ENCODE measurements at regions not wholly inside any gene's neighbourhood (a gene's known extent, or its start where the extent isn't known, plus 50 kb on each side); places are given as distances from the start of the nearest gene placed in this dataset.

DNA sequence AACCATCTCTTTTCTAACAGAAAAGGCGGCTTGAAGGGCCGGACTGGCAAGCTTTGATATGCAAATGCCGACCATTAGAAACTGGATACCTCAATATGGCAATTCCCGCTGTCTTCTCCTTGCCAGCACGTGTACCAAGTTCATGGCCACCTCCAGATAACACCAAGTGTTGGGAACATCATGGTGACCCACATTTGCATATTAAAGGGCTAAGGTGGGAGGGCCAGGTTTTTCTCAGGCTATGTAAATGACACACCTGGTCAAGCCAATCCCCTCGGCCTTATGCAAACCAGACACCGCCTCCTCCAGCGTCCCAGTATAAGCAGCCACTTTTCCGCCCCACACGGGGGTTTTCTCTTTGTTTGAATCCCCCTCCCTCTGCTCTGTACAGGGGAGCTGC, 110.7 kb downstream of the DACT2 start:
- Histone ChIP-seq H3K4me1 (ENCODE audit: control insufficient read depth in 1 of 2, extremely low read depth in 1 of 2, insufficient read depth in 2 of 2, low read length in 2 of 2) (no peaks in the 10 kb centered on the region), H3K27ac (ENCODE audit: low read length) (no peak overlapping the region), H3K4me3 (ENCODE audit: control insufficient read depth in 1 of 2, extremely low read depth in 1 of 2, low read length in 1 of 2) (no peak overlapping the region), H3K27me3 (replicated peaks in 1 of 2; ENCODE audit: control insufficient read depth in 2 of 2, extremely low read depth in 1 of 2, insufficient read depth in 2 of 2, low read length in 1 of 2) (peaks cover 0 to 26% of the 10 kb centered on the region in 2 experiments), H3K36me3 (ENCODE audit: control insufficient read depth in 2 of 2, extremely low read depth in 1 of 2, insufficient read depth in 1 of 2, low read length in 1 of 2) (no peaks in the 10 kb centered on the region), H3K9me3 (no peaks in the 10 kb centered on the region)
- H3K9me3 Mint-ChIP-seq = no peaks in the 10 kb centered on the region
- no peaks in the 10 kb centered on the region for H3K27me3 Mint-ChIP-seq
- no peak for DNase-seq
- H3K36me3 Mint-ChIP-seq = no peaks in the 10 kb centered on the region
- ChIA-PET POLR2A (interaction anchor here in 1 of 2 donors (0.6 kb wide), 1 partner anchor 11 kb away, joined by 5 read pairs; no protein-coding TSS in a partner anchor), CTCF (no interaction called here)
- no peaks in the 10 kb centered on the region for H3K4me1 Mint-ChIP-seq
- 64% methylated on average over 6 of the region's 10 CpGs for WGBS (ENCODE audit: insufficient coverage)
- ATAC-seq (replicated peaks in 1 of 4) = no peak
- H3K4me3 Mint-ChIP-seq = no peak overlapping the region
- no peak overlapping the region for H3K27ac Mint-ChIP-seq

DNA sequence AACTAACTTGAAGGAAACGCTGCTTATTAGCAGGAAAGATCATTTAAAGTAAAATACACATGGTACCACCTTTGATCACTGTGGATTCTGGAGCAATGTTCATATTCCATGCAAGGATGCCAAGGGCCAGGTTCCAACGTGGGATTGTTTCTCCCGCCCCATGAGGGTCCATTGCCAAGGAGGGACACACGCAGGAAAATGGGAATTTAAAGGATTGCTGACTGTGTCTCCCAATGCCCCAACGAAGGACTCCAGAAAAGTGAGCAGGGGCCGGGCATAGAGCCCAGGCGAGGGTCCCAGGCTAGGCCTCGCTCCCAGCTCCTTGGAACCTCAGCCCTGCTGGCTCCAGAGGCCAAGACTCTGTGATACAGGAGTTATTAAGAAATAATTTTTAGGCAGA, 111.2 kb downstream of the DACT2 start:
- no peaks in the 10 kb centered on the region for H3K9me3 Mint-ChIP-seq
- no peak overlapping the region for H3K4me3 ChIP-seq (ENCODE audit: control insufficient read depth in 1 of 2, extremely low read depth in 1 of 2, low read length in 1 of 2)
- H3K36me3 Mint-ChIP-seq = no peaks in the 10 kb centered on the region
- POLR2A ChIA-PET = interaction anchor here in 1 of 2 donors (0.6 kb wide), 1 partner anchor 11 kb away, joined by 5 read pairs; no protein-coding TSS in a partner anchor
- H3K27ac Mint-ChIP-seq = no peak overlapping the region
- no peaks in the 10 kb centered on the region for H3K9me3 ChIP-seq
- H3K4me1 ChIP-seq (ENCODE audit: control insufficient read depth in 1 of 2, extremely low read depth in 1 of 2, insufficient read depth in 2 of 2, low read length in 2 of 2) = no peaks in the 10 kb centered on the region
- 80% methylated on average over 7 of the region's 8 CpGs for WGBS (ENCODE audit: insufficient coverage)
- DNase-seq (no peak), ATAC-seq (replicated peaks in 1 of 4) (no peak)
- no peaks in the 10 kb centered on the region for H3K4me1 Mint-ChIP-seq
- peaks cover 0 to 26% of the 10 kb centered on the region in 2 experiments for H3K27me3 ChIP-seq (replicated peaks in 1 of 2; ENCODE audit: control insufficient read depth in 2 of 2, extremely low read depth in 1 of 2, insufficient read depth in 2 of 2, low read length in 1 of 2)
- H3K27ac ChIP-seq (ENCODE audit: low read length) = no peak overlapping the region
- no peak overlapping the region for H3K4me3 Mint-ChIP-seq
- CTCF ChIA-PET = no interaction called here
- no peaks in the 10 kb centered on the region for H3K36me3 ChIP-seq (ENCODE audit: control insufficient read depth in 2 of 2, extremely low read depth in 1 of 2, insufficient read depth in 1 of 2, low read length in 1 of 2)
- no peaks in the 10 kb centered on the region for H3K27me3 Mint-ChIP-seq

DNA sequence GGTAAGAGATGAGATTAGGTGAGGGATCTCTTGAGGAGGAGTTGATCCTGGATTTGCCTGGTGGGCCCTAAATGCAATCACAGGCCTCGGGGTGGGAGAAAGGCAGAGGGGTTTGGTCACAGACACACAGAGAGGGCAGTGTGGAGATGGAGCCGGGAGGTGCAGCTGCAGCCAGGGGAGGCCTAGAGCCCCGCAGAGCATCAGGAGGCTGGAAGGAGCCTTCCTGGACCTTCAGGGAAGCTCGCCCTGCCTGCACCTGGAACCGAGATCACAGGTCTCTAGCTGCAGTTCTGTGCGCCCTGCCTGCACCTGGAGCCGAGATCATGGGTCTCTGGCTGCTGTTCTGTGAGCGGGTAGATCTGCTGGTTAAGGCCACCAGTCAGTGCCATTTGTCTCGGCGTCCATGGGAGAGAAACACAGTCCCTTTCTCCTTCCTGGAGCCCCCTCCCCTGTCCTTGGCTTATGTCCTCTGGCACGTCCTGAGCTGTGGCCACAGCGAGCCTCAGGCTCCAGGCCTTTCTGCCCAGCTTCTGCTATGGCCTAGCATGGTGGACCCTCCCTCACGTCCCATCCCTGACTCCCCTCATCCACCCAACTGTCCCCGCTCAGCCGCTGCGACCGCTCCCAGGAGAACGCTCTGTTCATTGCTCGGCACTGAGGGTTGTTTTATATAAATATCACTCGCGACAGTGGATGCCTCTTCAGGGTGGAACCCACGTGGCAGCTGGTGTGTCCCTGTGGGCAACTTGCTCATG, 112.0 kb downstream of the DACT2 start:
- no peaks in the 10 kb centered on the region for H3K36me3 Mint-ChIP-seq
- Histone ChIP-seq H3K27ac (ENCODE audit: low read length) (no peak overlapping the region), H3K9me3 (no peaks in the 10 kb centered on the region), H3K4me3 (ENCODE audit: control insufficient read depth in 1 of 2, extremely low read depth in 1 of 2, low read length in 1 of 2) (no peak overlapping the region), H3K27me3 (replicated peaks in 1 of 2; ENCODE audit: control insufficient read depth in 2 of 2, extremely low read depth in 1 of 2, insufficient read depth in 2 of 2, low read length in 1 of 2) (peaks cover 0 to 22% of the 10 kb centered on the region in 2 experiments), H3K36me3 (ENCODE audit: control insufficient read depth in 2 of 2, extremely low read depth in 1 of 2, insufficient read depth in 1 of 2, low read length in 1 of 2) (no peaks in the 10 kb centered on the region), H3K4me1 (ENCODE audit: control insufficient read depth in 1 of 2, extremely low read depth in 1 of 2, insufficient read depth in 2 of 2, low read length in 2 of 2) (no peaks in the 10 kb centered on the region)
- no peak overlapping the region for H3K4me3 Mint-ChIP-seq
- no peaks in the 10 kb centered on the region for H3K4me1 Mint-ChIP-seq
- ChIA-PET CTCF (no interaction called here), POLR2A (no interaction called here)
- no peak for DNase-seq
- H3K27me3 Mint-ChIP-seq = no peaks in the 10 kb centered on the region
- ATAC-seq (replicated peaks in 1 of 4) = no peak
- 53% methylated on average over 7 of the region's 22 CpGs for WGBS (ENCODE audit: insufficient coverage)
- H3K27ac Mint-ChIP-seq = no peak overlapping the region
- H3K9me3 Mint-ChIP-seq = no peaks in the 10 kb centered on the region

DNA sequence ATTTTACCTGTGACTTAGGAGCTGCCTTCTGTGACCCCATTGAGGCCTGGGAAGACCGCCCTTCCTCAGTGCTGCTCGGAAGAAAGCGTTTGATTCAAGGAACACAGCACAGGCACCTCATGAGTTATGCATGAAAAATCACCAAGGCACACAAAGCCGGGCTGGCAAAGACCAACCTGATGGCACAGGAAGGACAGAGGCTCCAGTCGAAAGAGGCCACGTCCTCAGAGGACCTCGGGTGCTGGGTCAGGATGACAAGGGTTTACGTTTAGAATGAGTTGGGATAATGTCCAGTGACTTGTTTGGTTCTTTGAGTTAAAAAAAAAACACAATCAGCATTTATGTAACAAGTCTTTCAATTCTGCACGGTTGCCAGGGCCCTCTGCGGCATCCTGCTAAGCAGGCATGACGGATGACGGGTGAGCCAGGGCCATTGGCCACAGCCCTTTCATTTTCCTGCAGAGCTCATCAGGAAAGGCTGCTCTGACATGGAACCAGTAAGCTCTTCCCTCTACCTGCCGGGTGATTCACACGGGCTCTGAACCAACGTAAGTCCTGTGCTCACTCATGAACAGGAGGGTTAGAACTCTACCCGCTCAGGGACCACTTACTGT, 112.8 kb downstream of the DACT2 start:
- H3K27ac ChIP-seq (ENCODE audit: low read length) = no peak overlapping the region
- H3K27ac Mint-ChIP-seq = no peak overlapping the region
- H3K4me1 Mint-ChIP-seq = no peaks in the 10 kb centered on the region
- no peak overlapping the region for H3K4me3 Mint-ChIP-seq
- POLR2A ChIA-PET = no interaction called here
- CTCF ChIA-PET = no interaction called here
- no peak for DNase-seq
- peaks cover 0 to 3% of the 10 kb centered on the region in 2 donors for H3K27me3 Mint-ChIP-seq
- H3K9me3 Mint-ChIP-seq = no peaks in the 10 kb centered on the region
- H3K4me3 ChIP-seq (ENCODE audit: control insufficient read depth in 1 of 2, extremely low read depth in 1 of 2, low read length in 1 of 2) = no peak overlapping the region
- H3K27me3 ChIP-seq (replicated peaks in 1 of 2; ENCODE audit: control insufficient read depth in 2 of 2, extremely low read depth in 1 of 2, insufficient read depth in 2 of 2, low read length in 1 of 2) = peaks cover 0 to 24% of the 10 kb centered on the region in 2 experiments
- no peaks in the 10 kb centered on the region for H3K36me3 Mint-ChIP-seq
- no peaks in the 10 kb centered on the region for H3K9me3 ChIP-seq
- no peaks in the 10 kb centered on the region for H3K4me1 ChIP-seq (ENCODE audit: control insufficient read depth in 1 of 2, extremely low read depth in 1 of 2, insufficient read depth in 2 of 2, low read length in 2 of 2)
- 89% methylated on average over 10 of the region's 16 CpGs for WGBS (ENCODE audit: insufficient coverage)
- H3K36me3 ChIP-seq (ENCODE audit: control insufficient read depth in 2 of 2, extremely low read depth in 1 of 2, insufficient read depth in 1 of 2, low read length in 1 of 2) = no peaks in the 10 kb centered on the region
- ATAC-seq (replicated peaks in 1 of 4) = no peak

DNA sequence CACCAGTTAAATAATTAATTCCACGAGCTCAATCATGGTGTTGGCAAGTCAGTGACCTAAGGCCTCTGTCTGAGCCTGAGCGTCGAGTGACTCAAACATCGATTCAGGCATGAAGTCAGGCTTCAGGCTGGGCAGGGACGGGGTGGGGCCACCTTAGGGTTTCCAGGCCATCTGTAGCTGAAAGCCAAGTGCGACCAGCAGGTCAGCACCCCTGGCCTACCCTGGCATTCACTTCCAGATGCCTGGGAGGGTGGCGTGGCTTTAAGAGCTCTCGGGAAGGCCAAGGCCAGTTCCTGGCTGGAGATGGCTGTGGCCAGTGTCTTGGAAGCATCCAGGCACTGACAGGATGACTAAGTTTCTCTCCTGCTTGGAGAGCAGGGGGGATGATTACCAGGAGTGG, 113.4 kb downstream of the DACT2 start:
- Histone ChIP-seq H3K27ac (ENCODE audit: low read length) (no peak overlapping the region), H3K9me3 (no peaks in the 10 kb centered on the region), H3K4me3 (ENCODE audit: control insufficient read depth in 1 of 2, extremely low read depth in 1 of 2, low read length in 1 of 2) (no peak overlapping the region), H3K27me3 (replicated peaks in 1 of 2; ENCODE audit: control insufficient read depth in 2 of 2, extremely low read depth in 1 of 2, insufficient read depth in 2 of 2, low read length in 1 of 2) (peaks cover 0 to 28% of the 10 kb centered on the region in 2 experiments), H3K4me1 (ENCODE audit: control insufficient read depth in 1 of 2, extremely low read depth in 1 of 2, insufficient read depth in 2 of 2, low read length in 2 of 2) (no peaks in the 10 kb centered on the region), H3K36me3 (ENCODE audit: control insufficient read depth in 2 of 2, extremely low read depth in 1 of 2, insufficient read depth in 1 of 2, low read length in 1 of 2) (no peaks in the 10 kb centered on the region)
- DNase-seq (no peak), ATAC-seq (replicated peaks in 1 of 4) (no peak)
- no peaks in the 10 kb centered on the region for H3K9me3 Mint-ChIP-seq
- H3K27ac Mint-ChIP-seq = no peak overlapping the region
- no peaks in the 10 kb centered on the region for H3K36me3 Mint-ChIP-seq
- H3K4me3 Mint-ChIP-seq = no peak overlapping the region
- H3K4me1 Mint-ChIP-seq = no peaks in the 10 kb centered on the region
- WGBS (ENCODE audit: insufficient coverage) = 67% methylated on average over 6 of the region's 8 CpGs
- ChIA-PET CTCF (no interaction called here), POLR2A (no interaction called here)
- peaks cover 0 to 3% of the 10 kb centered on the region in 2 donors for H3K27me3 Mint-ChIP-seq

DNA sequence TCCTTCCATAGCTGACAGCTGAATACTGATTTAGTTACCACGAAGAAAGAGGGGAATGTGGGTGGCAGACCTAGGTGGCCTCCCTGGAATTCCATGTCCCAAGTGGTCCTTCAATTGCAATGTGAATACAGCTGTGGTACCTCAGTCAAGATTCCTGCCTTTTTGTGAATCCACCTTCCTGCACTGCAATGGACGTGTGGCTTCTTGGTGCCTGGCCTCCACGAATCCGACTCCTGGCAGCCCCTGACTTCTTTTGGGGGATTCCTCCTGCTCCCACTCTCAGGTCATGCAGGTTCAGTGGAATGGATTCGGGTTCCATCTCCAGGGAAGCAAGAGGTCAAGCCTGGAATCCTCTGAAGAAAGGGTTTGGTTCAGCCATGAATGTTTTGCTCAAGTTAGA, 117.8 kb downstream of the DACT2 start:
- 55% methylated on average over 4 of the region's 5 CpGs for WGBS (ENCODE audit: insufficient coverage)
- no peak overlapping the region for H3K4me3 Mint-ChIP-seq

More for the DNA sequence above, 117.8 kb downstream of the DACT2 start:
- no peaks in the 10 kb centered on the region for H3K4me1 ChIP-seq (ENCODE audit: control insufficient read depth in 1 of 2, extremely low read depth in 1 of 2, insufficient read depth in 2 of 2, low read length in 2 of 2)
- Mint-ChIP-seq H3K9me3 (no peaks in the 10 kb centered on the region), H3K4me1 (no peaks in the 10 kb centered on the region), H3K27me3 (peaks cover 3 to 6% of the 10 kb centered on the region in 2 donors), H3K27ac (no peak overlapping the region), H3K36me3 (no peaks in the 10 kb centered on the region)
- ChIA-PET CTCF (no interaction called here), POLR2A (no interaction called here)
- DNase-seq (no peak), ATAC-seq (replicated peaks in 1 of 4) (no peak)
- no peak overlapping the region for H3K27ac ChIP-seq (ENCODE audit: low read length)
- H3K4me3 ChIP-seq (ENCODE audit: control insufficient read depth in 1 of 2, extremely low read depth in 1 of 2, low read length in 1 of 2) = no peak overlapping the region
- peaks cover 0 to 14% of the 10 kb centered on the region in 2 experiments for H3K27me3 ChIP-seq (replicated peaks in 1 of 2; ENCODE audit: control insufficient read depth in 2 of 2, extremely low read depth in 1 of 2, insufficient read depth in 2 of 2, low read length in 1 of 2)
- no peaks in the 10 kb centered on the region for H3K36me3 ChIP-seq (ENCODE audit: control insufficient read depth in 2 of 2, extremely low read depth in 1 of 2, insufficient read depth in 1 of 2, low read length in 1 of 2)
- no peaks in the 10 kb centered on the region for H3K9me3 ChIP-seq

All from T-cell (primary cell).